Esophagus mucosa (tissue), 1 donor: ENCODE measurements at regions not wholly inside any gene's neighbourhood (a gene's known extent, or its start where the extent isn't known, plus 50 kb on each side); places are given as distances from the start of the nearest gene placed in this dataset.
A peak's percentile ranks its signal among the peaks of the same experiment; 100 is the strongest.
"Not testable (repeated sequence)": the region's sequence is repeated elsewhere in the genome, so short reads cannot be mapped to it uniquely, and the experiment has no call there.

Source experiments
- ATAC-seq: fragments of 200-7000 bp; cut with Tn5 transposase; one replicate; pipeline ENCODE4 v1.9.1; 2020
- donor health status: DM: yes; HTN: yes; CAD: no.

- not testable (repeated sequence) for ATAC-seq
These were observed 627.4 kb downstream of the SPATA31A7 start for GRCh38 chr9:61817127-61817705.

DNA sequence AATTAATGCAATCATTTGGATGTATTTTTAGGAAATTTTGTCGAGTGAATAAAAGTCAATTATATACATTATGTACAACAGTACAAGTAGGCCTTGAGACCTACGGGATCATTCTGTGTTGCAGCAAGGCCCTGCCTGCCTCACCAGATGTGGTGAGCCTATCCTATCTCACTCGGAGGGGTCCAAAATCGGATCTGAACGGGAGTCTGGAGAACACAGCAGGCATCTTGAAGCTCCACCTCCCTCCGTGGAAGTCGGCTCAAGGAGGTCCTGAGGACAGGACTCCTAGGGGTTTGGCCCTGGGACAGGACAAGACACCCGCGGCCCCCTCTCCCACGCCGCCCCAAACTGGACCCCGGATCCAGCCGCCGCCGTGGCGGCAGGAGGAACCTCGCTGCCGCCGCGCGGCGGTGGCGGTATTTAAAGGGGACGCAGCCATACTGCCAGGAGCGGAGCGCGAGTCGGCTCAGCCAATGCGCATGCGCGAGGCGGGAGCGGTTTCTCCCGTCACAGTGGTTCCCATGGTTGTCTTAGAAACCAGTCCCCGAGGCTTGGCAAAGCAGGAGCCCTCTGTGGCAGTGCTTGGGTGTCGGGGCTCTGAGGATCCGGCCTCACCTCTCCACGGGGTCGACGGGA is 663.9 kb downstream of the SPATA31A7 start:
- peak; percentile 75 for ATAC-seq

- not testable (repeated sequence) for ATAC-seq
These were observed 664.4 kb downstream of the SPATA31A7 start for GRCh38 chr9:61854260-61854640.

GRCh38 chr9:61856283-61856682 is 666.4 kb downstream of the SPATA31A7 start:
- ATAC-seq, result peak; percentile 72

DNA sequence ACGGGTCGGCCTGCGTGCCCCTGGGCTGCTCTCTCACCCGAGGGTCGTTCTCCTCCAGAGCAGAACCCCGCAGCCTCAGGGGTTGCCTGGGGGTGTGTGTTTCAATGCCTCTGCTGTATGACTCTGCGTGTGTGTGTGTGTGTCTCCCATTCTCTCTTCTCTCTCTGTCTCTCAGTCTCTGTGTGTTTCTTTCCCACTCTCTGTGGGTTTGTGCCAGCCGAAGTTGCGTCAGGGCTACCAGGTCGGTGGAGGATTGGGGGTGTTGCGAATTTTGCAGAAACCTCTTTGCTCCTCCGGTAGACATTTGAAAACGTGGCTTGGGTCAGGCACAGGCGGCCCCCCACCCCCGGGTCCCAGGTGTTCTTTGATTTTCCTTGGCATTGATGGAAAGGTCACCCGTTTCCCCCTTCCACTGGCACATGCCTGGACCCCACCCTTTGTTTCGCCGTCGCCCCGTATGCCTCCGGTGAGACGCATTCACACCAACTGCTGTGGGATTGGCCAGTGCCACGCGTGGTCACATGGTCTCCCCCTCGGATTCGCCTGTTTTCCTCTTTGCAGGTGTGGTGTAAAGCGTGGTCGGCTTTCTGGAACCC is 667.1 kb downstream of the SPATA31A7 start:
- not testable (repeated sequence) for ATAC-seq

GRCh38 chr9:61857709-61858351 is 668.0 kb downstream of the SPATA31A7 start:
- ATAC-seq, result peak; percentile 79

DNA sequence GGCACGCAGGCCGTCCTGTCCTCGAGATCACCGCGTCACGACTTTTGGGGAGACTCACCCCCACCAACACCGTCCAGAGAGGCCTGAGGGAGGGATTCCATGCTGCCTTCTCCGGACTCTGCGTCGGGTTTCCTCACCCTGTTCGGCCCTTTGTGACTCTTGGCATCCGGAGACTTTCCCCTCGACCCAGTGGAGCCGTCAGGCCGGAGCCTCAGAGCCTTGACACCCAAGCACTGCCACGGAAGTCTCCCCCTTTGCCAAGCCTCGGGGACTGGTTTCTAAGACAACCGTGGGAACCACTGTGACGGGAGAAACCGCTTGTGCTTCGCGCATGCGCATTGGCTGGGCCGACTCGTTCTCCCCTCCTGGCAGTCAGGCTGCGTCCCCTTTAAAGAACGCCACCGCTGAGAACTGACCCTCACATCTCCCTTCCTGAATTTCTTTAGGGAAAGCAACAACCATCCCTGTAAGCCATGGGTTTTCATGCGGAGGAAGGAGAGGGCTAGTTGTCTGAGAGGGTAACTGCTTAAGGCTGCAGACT is 672.7 kb downstream of the SPATA31A7 start:
- not testable (repeated sequence) for ATAC-seq

DNA sequence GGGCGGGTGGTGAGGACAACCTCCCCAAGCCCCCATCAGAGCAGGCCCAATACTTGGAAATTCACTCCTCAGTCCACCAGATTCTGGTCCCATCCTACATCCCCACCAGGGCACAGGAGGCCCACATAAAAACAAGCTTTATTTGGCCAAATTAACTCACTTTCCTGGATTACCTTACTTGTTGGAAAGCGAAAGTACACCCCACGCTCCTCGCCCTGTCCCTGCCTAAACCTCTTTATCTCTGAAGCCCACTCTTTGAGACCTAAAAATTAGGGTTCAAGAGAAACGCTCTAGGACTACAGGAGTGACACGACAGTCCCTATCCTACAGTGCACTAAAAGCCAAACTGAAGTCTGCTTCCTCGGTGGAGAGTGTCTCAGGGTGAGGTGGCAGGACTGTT is 674.6 kb downstream of the SPATA31A7 start:
- not testable (repeated sequence) for ATAC-seq

DNA sequence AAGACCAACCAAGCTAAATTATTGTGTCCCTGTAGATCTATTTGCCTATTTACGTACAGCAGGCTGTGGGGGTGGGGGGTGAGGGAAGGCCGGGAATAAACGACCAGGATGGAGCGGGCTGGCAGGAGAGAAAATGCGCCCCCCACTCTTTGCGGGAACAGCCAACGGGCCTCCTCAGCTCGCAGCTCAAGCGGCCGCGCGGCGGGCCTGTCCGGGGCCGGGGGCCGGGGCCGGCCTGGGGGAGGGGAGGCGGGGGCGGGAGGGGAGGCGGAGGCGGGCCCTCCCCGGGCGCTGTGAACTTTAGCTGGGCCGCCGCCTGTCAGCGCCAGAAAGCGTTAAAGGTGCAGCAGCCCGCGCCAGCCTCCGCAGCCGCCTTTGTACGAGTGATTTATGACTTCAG is 679.1 kb downstream of the SPATA31A7 start:
- not testable (repeated sequence) for ATAC-seq

DNA sequence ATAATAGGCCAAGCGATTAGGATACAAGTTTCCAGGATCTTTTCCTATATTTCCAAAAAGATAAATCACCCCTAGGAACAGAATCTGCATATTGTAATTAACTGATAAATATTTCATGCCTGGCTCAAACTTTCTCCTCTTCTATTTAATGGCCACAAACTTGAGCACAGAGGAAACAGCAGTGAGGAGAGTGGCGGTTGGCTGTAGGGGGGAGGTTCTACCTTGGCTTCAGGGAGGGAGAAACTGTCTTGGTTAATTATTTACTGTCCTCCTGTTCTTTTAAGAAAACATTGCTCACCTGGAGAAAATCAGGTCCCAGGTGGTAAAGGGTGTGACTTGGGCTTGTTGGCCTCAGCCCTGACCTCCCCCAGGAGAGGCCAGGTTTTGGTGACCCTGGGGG is 682.5 kb downstream of the SPATA31A7 start:
- ATAC-seq, result not testable (repeated sequence)
